ENCODE measurements at regions not wholly inside any gene's neighbourhood (a gene's known extent, or its start where the extent isn't known, plus 50 kb on each side); places are given as distances from the start of the nearest gene placed in this dataset.
"Not testable (repeated sequence)": the region's sequence is repeated elsewhere in the genome, so short reads cannot be mapped to it uniquely, and the experiment has no call there.

DNA sequence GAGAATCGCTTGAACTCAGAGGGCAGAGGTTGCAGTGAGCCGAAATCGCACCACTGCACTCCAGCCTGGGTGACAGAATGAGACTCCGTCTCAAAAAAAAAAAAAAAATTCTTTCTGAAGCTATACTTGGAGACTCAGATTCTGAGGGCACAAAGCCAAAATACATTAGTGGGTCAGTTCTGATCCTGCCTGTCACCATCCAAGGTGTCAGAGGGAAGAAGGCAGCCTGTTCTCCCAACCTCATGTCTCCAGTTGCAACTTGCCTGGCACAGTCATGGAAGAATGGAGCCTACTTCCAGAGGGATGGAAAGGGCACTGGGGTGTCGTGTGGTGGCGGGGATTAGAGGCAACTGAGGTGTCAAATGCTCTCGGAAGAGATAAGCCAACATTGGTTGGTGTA, 104.8 kb upstream of the GATA6 start:
- DNase-seq (ENCODE audit: low spot score): no peak
- TF ChIP-seq, protein P1, sequence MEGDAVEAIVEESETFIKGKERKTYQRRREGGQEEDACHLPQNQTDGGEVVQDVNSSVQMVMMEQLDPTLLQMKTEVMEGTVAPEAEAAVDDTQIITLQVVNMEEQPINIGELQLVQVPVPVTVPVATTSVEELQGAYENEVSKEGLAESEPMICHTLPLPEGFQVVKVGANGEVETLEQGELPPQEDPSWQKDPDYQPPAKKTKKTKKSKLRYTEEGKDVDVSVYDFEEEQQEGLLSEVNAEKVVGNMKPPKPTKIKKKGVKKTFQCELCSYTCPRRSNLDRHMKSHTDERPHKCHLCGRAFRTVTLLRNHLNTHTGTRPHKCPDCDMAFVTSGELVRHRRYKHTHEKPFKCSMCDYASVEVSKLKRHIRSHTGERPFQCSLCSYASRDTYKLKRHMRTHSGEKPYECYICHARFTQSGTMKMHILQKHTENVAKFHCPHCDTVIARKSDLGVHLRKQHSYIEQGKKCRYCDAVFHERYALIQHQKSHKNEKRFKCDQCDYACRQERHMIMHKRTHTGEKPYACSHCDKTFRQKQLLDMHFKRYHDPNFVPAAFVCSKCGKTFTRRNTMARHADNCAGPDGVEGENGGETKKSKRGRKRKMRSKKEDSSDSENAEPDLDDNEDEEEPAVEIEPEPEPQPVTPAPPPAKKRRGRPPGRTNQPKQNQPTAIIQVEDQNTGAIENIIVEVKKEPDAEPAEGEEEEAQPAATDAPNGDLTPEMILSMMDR (IDR thresholded peaks at IDR 0.05; ENCODE audit: extremely low read depth, missing control alignments): no peak

DNA sequence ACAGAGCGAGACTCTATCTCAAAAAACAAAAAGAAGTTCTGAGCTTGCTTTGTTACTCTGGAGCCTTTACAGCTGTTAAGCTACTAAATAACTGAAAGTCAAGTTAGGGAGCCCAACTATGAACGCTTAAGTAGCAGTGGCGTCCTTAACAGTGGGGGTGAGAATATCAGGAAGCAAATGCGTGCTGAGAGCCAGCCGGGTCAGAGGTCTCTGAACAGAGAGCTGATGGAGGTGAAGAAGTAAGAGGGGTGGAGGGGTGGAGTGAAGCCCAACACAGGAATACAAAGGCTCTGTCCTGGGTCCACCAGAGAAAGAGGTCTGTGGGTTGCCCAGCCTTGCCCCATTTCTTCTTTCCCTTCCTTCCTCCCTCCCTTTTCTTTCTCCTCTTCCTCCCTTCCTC, 104.1 kb upstream of the GATA6 start:
- no peak for DNase-seq (ENCODE audit: low spot score)
- TF ChIP-seq, protein P1 (IDR thresholded peaks at IDR 0.05; ENCODE audit: extremely low read depth, missing control alignments): no peak

DNA sequence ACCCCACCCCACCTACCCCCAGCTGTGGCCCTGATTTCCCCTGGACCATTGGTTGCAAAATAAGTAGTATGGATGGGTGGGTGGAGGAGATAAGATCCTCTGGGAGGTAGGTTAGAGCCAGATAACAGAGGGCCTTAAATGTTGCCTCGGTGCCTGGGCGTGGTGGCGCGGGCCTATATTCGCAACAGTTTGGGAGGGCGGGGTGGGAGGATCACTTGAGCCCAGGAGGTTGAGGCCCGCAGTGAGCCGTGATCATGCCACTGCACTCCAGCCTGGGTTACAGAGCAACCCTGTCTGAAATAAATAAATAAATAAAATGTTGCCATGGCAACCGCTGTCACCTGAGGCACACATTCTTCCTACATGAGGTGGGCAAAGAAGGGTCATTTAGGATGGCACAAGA, 103.3 kb upstream of the GATA6 start:
- TF ChIP-seq, protein P1 (IDR thresholded peaks at IDR 0.05; ENCODE audit: extremely low read depth, missing control alignments): no peak
- no peak for DNase-seq (ENCODE audit: low spot score)

DNA sequence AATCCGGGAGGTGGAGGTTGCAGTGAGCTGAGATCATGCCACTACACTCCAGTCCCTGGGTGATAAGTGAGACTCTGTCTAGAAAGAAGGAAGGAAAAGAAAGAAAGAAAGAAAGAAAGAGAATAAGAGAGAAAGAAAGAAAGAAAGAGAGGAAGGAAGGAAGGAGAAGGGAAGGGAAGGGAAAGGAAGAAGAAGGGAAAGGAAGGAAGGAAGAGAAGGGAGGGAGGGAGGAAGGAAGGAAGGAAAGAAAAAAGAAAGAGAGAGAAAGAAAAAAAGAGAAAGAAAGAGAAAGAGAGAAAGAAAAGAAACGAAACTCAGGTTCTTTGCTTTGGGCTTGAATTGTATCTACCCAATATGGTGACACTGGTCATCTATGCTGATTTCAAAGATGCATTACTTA, 102.3 kb upstream of the GATA6 start:
- TF ChIP-seq, protein P1 (IDR thresholded peaks at IDR 0.05; ENCODE audit: extremely low read depth, missing control alignments): no peak

DNA sequence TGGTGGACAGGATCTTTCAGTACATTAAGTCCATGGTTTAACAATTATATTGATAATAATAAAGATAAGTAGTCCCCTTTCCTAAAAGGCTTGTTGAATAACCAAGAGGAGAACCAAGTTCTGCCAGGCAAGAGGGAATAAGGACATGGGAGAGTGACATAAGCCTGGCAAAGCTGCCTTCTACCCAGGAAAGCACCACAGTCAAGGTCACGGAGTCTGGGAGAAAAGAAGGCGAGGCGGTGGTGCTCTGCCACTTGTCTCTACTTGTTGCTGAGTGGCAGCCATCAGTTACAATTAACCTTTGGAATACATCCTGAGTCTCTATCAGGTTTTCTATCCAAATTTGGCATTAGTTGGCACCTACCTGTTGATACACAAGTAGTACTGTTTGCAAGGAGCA, 101.7 kb upstream of the GATA6 start:
- no peak for DNase-seq (ENCODE audit: low spot score)
- TF ChIP-seq, protein P1 (IDR thresholded peaks at IDR 0.05; ENCODE audit: extremely low read depth, missing control alignments): no peak

More for the DNA sequence above, 102.3 kb upstream of the GATA6 start:
- no peak for DNase-seq (ENCODE audit: low spot score)

DNA sequence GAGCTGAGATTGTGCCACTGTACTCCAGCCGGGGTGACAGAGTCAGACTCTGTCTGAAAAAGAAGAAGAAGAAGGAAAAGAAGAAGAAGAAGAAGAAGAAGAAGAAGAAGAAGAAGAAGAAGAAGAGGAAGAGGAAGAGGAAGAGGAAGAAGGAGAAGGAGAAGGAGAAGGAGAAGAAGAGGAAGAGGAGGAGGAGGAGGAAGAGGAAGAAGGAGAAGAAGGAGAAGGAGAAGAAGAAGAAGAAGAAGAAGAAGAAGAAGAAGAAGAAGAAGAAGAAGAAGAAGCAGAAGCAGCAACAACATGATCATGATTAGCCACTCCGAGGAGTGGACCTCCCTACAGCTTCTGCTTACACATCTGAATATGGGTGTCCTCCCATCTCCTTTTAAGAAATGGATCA, 100.6 kb upstream of the GATA6 start:
- not testable (repeated sequence) for DNase-seq (ENCODE audit: low spot score)

DNA sequence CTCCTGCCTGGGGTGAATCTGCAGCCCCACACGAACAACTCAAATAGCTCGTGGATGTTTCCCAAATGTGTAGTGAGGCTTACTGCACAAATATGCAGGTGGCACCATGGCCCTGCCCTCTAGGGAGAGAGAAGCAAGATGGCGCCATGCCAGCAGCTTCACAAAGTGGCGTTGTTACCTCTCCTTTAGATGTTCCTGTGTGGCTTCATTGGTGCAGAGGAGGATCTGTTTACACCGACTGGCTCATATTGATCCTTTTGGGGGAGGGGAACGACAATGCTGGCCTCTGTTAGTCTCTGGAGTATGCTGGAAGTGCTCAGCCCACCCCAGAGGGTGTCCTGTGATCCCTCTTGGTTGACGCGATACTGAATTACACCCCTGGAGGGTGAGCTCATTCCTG, 99.5 kb upstream of the GATA6 start:
- no peak for DNase-seq (ENCODE audit: low spot score)
- TF ChIP-seq, protein P1 (IDR thresholded peaks at IDR 0.05; ENCODE audit: extremely low read depth, missing control alignments): no peak

DNA sequence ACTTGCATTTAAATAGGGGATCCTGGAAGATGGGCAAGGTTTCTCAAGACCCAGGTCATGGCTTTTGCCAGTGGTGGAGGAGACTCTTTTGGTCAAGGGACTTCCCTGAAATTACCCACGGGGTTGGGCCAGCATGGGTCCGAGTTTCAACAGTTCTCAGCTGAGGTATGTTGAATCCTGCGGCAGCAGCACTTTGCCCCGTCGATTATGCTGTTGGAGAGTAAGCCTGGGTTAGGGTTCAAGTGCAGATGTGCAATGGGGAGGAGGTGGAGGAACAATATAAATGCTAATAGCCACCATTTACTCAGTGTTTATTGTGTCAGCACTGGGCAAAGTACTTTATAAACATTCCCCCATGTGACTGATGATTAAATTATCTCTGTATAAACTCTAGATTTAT, 96.0 kb upstream of the GATA6 start:
- TF ChIP-seq, protein P1 (IDR thresholded peaks at IDR 0.05; ENCODE audit: extremely low read depth, missing control alignments): no peak
- DNase-seq (ENCODE audit: low spot score): no peak

All from GM20000 (cell line).